SKM-1 treated with dmso at 0.1 percent for 144 hours (cell line): ENCODE measurements at regions not wholly inside any gene's neighbourhood (a gene's known extent, or its start where the extent isn't known, plus 50 kb on each side); places are given as distances from the start of the nearest gene placed in this dataset.
"Not testable (repeated sequence)": the region's sequence is repeated elsewhere in the genome, so short reads cannot be mapped to it uniquely, and the experiment has no call there.

ENCODE experiments used
- DNase-seq: peaks from one replicate; lab custom pipeline; 2025; ENCODE audit not compliant: unreplicated experiment; lab: John Stamatoyannopoulos, UW

DNA sequence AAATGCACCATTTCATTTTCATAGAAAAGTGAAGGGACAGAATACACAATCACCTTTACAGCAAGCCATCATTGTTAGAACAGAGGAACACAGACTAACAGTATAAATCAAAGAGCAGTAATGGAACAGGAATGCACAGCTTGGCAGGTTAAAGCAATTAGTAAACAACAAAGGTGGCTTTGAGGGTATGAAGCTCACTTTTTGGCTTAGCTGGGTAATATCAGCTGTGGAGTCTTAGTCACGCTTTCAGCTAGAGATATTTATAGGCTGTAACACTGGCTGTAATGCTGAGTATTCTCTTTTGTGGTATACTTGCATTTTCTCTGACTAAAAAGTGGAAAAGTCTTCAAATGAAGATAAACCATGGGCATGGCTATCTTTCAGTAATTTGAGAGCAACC lies 1780.5 kb downstream of the LRRC4C start:
- no peak for DNase-seq

DNA sequence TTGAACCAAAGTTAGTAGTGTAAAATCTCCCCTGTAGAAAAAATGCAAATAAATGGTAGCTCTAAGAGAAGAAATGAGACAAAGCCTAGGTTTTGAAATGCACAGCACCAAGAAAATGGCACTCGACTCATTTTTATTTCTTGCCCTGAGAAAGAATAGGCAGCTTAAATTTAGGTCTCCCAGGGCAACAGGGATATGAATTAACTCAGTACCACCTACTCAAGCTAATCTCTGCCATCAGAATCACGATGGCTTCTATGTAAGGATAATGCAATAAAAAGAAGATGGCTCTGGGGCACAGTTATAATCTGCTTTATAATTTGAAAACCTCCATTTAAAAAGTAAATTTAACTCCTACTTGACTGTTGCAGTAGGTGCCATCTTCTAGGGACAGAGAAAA lies 1784.3 kb downstream of the LRRC4C start:
- DNase-seq = no peak

DNA sequence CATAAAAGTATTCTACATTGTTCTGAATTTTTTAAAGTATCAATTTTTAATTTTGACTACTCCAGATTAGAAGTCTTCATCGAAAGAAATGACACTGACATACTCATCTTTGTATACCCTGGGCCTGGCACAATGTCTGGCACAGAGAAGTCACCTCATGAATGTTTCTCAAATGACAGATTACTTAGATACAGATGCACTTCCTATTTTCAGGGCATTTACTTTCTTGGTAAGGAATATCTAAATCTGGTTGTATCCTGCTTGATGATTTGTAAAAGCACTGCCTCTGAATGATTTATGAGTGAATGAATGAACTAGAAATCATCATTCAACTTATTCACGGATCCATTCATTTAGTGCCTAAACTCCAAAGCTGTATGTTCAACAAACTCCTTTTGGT lies 1784.7 kb downstream of the LRRC4C start:
- no peak for DNase-seq

DNA sequence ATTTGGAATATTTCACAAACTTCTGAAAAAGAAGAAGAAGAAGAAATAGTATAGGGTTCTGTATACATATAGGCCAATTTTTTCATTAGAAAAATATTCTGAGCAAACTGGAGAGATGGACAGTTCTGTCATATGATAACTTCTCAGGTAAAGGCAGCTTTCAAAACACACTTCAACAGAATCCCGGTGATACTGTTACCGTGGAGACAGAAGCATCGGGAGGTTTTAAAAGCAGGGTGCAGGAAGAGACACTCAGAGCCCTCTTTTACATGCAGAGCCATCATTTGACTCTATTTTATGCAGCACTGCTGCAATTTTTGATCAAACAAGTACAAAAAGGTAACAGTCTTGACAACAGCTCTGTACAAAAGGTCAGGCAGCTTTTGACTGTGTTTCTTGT lies 1785.4 kb downstream of the LRRC4C start:
- DNase-seq = no peak

DNA sequence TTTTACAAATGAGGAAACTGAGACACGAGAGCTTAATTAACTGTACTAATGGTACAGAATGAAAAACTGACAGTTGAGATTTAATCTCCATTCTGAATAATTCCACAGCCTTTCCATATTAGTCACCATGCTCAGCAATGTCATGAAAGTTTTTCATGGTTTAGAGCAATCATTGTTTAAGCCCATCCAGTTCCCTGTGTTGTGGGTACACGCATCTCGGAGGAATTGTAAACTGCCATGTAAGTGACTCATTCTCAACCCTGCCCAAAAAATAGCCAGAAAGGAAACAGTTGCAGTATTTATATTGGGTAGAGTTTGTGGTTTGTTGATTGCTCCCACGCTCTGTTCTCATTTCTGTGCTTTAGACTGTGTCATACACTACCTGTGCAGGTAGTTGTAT lies 1790.8 kb downstream of the LRRC4C start:
- no peak for DNase-seq

DNA sequence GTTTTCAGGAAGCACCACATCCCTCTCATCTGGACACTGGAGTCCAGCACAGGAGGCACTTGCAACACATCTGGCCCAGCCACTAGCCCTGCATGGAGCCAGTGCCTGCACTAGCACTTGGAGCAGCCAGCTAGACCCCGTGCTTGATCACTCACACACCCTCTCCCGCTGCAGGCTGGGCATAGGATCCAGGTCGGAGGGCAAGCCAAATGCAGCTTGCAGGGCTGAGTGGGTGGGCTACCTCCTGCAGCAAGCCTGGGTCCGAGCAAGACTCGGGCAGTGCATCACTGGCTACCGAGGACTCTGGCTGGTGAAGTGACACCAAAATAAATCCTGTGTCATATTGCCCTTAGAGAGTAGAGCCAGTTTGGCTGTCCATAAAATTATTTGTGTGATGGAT lies 1795.4 kb downstream of the LRRC4C start:
- DNase-seq = no peak

DNA sequence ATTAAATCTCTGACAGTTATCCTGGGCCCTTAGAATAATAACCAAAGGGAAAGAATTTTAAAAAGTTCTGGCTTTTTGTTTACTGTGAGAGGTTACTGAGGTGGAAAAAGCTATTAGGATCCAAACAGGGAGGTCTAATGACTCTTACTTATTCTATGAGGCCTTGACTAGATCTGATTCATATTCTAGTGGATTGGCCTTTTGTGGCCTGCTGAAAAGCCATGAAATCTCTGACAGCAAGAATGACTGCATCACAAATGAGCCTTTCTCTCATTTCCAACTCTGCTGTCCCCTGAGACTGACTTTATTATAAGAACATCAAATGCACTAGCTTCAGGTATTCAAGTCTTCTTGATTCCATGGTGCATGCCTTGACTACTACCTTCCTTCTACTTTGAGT lies 1797.6 kb downstream of the LRRC4C start:
- no peak for DNase-seq

DNA sequence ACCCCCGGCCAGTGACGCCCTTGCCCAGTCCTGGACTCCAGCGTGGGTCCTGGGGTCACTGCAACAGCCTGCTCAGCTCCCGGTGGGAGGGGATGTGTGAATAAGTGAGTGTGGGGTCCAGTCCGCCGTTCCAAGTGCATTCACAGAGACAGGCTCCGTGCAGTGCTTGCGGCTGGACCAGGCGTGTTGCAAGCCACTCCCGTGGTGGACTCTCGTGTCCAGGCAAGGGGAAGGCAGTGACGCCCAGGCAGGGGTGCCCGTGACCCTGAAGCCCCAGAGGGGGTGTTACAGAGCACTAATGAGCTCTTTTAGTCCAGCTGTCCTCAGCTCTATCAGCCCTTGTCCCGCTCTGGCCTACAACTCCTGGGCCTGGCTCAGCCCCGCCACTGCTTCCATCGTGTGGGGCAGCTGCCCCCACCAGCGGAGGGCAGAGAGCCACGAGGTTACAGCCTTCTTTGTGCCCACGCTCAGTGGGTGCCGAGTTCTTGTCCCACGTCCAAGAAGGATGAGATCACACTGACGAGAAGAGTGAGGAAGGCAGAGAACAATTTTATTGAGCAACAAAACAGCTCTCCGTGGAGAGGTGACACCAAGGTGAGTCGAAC lies 1807.5 kb downstream of the LRRC4C start:
- DNase-seq = no peak

DNA sequence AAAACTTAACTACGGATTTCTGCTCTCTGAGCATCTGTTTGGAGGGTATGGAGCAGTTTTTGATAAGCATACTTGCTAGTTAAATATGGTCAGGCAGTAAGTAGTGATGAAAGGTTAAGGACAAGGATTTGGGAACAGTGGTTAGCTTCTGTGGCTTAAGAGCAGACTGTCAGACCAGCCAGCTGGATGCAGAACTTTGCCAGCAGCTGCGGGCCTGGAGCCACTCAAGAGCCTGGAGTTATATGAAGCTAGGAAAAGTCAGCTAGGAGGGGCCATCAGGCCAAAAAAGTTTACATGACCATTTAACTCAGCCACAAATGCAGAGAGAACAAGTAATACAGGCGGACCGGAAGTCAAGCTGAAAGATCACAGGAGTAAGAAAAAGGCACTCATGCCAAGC lies 1817.7 kb downstream of the LRRC4C start:
- no peak for DNase-seq

DNA sequence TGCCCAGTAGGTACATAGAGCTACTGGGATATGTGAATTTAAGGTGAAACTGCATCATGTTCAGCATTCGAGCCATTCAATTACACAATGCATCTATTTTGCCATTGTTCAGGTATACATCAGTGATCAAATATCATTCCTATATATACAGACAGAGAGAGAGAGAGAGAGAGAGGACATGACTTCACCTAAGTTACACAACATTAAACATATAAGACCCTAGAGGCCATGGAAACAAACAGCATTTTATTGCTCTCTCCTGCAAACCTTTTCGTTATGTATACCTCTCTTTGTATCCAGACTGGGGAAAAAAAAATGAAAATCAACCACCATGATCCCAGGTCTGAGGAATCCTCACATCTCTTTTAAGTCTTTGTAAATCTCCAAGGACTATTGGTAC lies 1829.1 kb downstream of the LRRC4C start:
- no peak for DNase-seq

DNA sequence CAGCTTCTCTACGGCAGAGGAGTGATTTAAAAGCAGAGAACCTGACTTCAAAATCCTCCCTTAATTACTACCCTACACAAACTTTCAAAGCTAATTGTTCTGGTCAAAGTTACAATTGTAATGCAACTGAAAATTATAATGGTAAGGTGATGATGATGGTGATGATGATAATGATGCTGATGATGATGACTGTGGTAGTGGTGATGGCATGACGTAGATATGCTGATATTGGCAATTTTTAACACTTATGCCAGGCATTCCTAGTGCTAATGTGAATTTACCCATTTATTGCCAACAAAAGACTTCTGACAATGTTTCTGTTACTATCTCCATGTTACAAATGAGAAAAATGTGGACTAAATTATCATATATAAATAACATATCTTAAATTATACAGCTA lies 1831.1 kb downstream of the LRRC4C start:
- no peak for DNase-seq

DNA sequence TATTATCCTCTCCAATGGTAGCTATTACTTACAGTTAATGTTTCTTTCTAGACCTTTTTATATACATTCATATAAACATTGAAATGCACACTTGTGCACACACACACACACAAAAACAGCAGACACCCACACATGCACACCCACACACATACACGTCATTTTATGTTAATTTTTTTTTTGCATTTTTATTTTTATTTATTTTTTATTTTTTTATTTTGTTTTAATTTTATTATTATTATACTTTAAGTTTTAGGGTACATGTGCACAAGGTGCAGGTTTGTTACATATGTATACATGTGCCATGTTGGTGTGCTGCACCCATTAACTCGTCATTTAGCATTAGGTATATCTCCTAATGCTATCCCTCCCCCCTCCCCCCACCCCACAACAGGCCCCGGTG lies 1839.1 kb downstream of the LRRC4C start:
- not testable (repeated sequence) for DNase-seq

DNA sequence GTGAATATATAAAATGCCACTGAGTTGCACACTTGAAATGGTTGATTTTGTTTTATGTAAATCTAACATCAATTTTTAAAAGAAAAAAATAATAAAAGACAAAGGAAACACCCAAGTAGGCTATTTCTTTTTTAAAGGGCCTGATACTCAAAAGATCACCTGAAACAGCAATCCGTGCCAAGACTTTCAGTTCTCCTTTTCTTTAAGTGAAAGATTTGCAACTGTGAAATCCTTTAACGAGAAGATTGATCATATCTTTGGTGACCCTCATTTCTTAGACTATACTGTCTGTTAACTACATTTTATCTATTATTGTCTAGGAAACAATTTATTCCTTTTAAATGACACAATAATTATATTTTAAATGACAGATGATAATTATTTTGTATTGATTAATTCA lies 1841.5 kb downstream of the LRRC4C start:
- DNase-seq = no peak

DNA sequence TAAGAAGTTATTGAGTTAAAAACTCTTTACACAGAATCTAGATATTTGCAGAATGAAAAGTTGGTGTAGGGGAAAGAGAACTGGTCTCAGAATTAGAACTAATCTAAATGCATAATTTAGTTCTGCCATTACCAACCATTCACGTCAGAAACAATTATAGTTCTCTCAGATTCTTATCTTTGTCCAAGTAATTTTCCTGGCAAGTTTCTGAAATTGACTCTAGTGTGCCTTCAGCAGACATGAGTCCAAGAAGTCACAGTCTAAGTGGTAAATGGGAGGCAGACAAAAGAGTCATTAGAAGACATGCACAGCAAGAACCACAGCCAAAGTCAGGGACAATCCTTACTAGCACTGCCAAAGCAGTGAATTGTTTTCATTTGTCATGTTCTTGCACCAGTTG lies 1870.1 kb downstream of the LRRC4C start:
- no peak for DNase-seq

DNA sequence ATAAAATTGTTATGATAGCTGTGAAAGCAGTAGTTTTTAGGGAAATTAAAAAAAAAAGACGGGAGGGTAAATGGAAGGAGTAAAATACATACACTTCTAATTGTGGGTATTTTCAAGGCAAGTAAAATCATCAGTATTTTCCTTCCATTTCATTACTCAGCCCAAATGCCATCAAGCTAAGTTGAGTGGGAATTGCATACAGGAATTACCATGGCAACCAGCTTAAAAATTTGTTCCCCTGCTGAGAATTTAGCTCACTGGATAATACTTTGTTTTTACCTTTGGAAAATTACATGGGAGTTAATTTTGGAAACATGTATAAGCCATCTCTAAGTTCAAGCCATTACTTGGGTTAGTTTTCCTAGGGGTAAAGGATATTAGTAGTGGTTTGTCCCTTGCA lies 1873.4 kb downstream of the LRRC4C start:
- DNase-seq = no peak

DNA sequence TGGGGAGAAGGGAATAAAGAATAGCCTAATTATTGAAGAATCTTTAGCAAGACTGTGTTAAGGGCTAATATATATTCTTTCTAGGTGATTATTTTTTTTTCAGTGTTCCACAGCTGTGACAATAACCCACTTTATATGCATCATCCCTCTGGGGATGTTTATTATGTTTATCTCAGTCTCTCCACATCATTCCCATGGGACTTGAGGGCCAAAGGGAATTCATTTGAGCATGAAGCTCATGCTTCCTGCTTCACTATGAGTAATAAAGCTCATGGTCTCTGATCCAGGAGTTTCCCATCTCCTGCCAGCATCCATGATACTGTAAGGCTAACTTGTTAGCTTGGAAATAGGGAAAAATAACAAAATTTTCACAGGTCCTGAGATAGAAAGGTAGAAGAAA lies 1888.4 kb downstream of the LRRC4C start:
- DNase-seq = no peak

DNA sequence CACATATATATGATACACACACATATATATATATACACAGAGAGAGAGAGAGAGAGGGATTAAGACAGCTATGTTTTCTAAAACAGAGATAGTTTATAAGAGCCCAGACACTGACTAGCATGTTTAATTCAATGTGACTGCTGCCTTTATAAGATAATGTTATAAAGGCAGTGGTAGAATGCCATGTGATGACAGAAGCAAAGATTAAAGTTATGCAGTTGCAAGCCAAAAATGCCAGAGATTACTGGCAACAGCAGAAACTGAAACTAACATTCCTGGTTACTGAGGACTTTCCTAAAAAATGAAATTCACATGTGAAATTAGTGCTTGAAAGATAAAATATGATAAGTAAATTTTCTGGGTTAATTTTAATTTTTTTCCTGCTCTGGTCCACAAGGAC lies 1888.9 kb downstream of the LRRC4C start:
- no peak for DNase-seq

DNA sequence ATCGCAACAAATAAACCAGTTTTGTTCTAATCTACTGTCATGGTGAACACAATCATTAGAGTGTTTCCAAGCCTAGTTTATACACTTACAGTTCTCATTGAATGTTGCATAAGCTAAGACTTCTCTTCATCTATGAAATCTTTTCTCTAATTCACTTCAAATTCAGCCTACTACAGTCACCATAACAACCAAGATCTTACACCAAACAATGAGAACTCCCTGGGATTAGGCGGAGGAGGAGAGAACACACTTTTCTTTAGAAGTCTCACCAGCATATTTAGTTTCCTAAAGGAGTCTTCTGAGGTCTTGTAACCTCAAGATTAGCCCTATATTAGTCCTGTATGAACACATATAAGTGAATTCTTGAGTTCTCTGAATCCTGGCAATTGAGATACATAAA lies 1889.7 kb downstream of the LRRC4C start:
- DNase-seq = no peak

DNA sequence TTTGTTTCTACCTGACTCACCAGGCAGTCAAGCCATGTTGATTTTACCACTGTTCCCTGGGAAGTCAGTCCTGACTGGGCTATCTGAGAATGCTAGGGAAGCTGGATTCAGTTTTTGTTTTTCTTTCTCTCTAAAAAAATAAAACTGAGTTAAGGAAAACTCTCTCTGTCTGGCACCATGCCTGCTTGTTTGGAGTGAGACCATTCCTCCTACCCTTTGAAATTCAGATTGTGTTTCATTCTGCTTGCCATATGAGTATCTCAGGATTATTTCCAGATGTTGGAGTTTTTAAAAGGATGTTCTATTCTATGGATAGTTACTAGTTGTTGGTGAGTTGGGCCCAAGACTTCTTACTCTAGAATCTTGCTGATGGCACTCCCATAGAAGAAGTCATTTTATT lies 1917.0 kb downstream of the LRRC4C start:
- DNase-seq = no peak

DNA sequence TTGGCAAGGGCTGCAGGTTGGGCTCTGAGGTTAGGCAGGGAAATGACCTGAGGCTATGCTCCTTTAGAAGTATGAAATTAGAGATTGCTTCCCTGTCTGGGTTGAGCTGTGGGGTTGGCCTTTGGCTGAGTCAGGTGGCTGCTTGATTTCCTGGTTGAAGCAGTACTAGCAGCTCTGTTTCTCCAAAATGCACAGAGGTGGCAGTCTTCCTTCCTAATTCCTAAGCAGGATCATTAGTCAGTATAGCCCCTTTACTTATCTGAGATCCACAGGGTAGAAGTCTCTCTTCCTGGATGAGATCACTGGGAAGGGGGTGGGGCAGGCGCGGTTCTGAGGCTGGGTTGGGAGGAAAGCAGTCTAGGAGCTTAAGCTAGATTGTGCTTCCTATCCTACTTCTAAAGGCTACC lies 1917.5 kb downstream of the LRRC4C start:
- no peak for DNase-seq

DNA sequence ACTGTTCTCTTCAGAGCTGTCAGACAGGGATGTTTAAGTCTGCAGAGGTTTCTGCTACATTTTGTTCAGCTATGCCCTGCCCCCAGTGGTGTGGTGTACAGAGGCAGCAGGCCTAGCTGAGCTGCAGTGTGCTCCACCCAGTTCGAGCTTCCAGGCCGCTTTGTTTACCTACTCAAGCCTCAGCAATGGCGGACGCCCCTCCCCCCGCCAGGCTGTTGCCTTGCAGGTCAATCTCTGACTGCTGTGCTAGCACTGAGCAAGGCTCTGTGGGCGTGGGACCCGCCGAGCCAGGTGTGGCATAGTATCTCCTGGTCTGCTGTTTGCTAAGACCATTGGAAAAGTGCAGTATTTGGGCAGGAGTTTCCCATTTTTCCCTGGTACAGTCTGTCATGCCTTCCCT lies 1923.1 kb downstream of the LRRC4C start:
- not testable (repeated sequence) for DNase-seq
